Tibial nerve (tissue), 3 donors: ENCODE measurements at regions not wholly inside any gene's neighbourhood (a gene's known extent, or its start where the extent isn't known, plus 50 kb on each side); places are given as distances from the start of the nearest gene placed in this dataset.

Source experiments
- CTCF ChIP-seq, 5 experiments: fragments of 200-600 bp in 3 of 5; fragments of 450-650 bp in 2 of 5; sonication (generic) in 3 of 5; IDR thresholded peaks; one replicate each; pipeline ENCODE4 v1.5.1; 2016 to 2019; ENCODE audit warnings: antibody characterized with exemption in 5 of 5, mild to moderate bottlenecking in 3 of 5, moderate library complexity in 2 of 5
- POLR2A ChIP-seq, 2 donors: fragments of 450-650 bp; IDR thresholded peaks; one replicate each; pipeline ENCODE4 v1.6.1; 2017; ENCODE audit warnings: antibody characterized with exemption in 2 of 2, mild to moderate bottlenecking in 2 of 2, moderate library complexity in 2 of 2

GRCh38 chr5:179475208-179475751, 75.1 kb upstream of the RUFY1 start:
- no peak for TF ChIP-seq CTCF (IDR thresholded peaks at IDR 0.05)
- no peak for TF ChIP-seq POLR2A (IDR thresholded peaks at IDR 0.05)
